ENCODE measurements at regions not wholly inside any gene's neighbourhood (a gene's known extent, or its start where the extent isn't known, plus 50 kb on each side); places are given as distances from the start of the nearest gene placed in this dataset.

- TF ChIP-seq FOXJ3 (CRISPR knock-in tag; IDR thresholded peaks at IDR 0.05) (no peak), SMC3 (IDR thresholded peaks at IDR 0.05; ENCODE audit: low read depth, low read length) (no peak)
- Histone ChIP-seq H3K36me3 (replicated peaks in 1 of 2; ENCODE audit: control insufficient read depth in 1 of 2, insufficient read depth in 2 of 2, low read length in 1 of 2) (no peaks in the 10 kb centered on the region), H3K79me2 (ENCODE audit: insufficient read depth) (no peaks in the 10 kb centered on the region), H2AFZ (ENCODE audit: low read depth) (no peak overlapping the region), H3K27ac (ENCODE audit: low read depth in 2 of 2, low read length in 1 of 2) (no peak overlapping the region), H3K9me3 (no peaks in the 10 kb centered on the region), H3K4me2 (no peak overlapping the region), H3F3A (replicated peaks; ENCODE audit: insufficient read depth) (no peaks in the 10 kb centered on the region), H3K4me1 (ENCODE audit: control insufficient read depth in 1 of 2, insufficient read depth in 2 of 2, low read depth in 1 of 2, low read length in 1 of 2) (no peaks in the 10 kb centered on the region; a peak in 2 of 4 replicates), H3K9me2 (no peaks in the 10 kb centered on the region), H3K4me3 (ENCODE audit: low read depth in 2 of 2, low read length in 1 of 2) (no peak overlapping the region), H4K20me1 (ENCODE audit: insufficient read depth) (no peaks in the 10 kb centered on the region), H3K9ac (no peak overlapping the region), H3K27me3 (ENCODE audit: insufficient read depth) (no peaks in the 10 kb centered on the region)
- POLR2A ChIA-PET = no interaction called here
- DNase-seq = no peak
- WGBS (ENCODE audit: low lambda C conversion rate) = 38% methylated on average over 3 of the region's 3 CpGs
- CTCF ChIA-PET = interaction anchor here (1.2 to 2.9 kb wide), 2 partner anchors 12 to 14 kb away, joined by 4 to 6 read pairs; no protein-coding TSS in a partner anchor
Observed at GRCh38 chr11:96706761-96707160, 316.9 kb downstream of the JRKL start.

GRCh38 chr11:96707273-96707672 lies 317.5 kb downstream of the JRKL start:
- H3K9ac ChIP-seq = no peak overlapping the region
- TF ChIP-seq TEAD4 (IDR thresholded peaks at IDR 0.05; ENCODE audit: borderline replicate concordance, insufficient read depth) (no peak), FOXJ3 (CRISPR knock-in tag; IDR thresholded peaks at IDR 0.05) (no peak), CHD2 (IDR thresholded peaks at IDR 0.05; ENCODE audit: low read length, partially characterized antibody) (no peak), RCOR1 (IDR thresholded peaks at IDR 0.05; ENCODE audit: low read length) (no peak), RAD21 (IDR thresholded peaks at IDR 0.05; ENCODE audit: low read length) (no peak), YY1 (IDR thresholded peaks at IDR 0.05; ENCODE audit: low read depth) (no peak), ELF1 (IDR thresholded peaks at IDR 0.05) (no peak), TAF1 (IDR thresholded peaks at IDR 0.05; ENCODE audit: borderline replicate concordance, low read depth, low read length) (no peak), REST (IDR thresholded peaks at IDR 0.05; ENCODE audit: low read depth, low read length) (no peak)
- no peak overlapping the region for H2AFZ ChIP-seq (ENCODE audit: low read depth)
- POLR2A ChIA-PET = no interaction called here
- no peaks in the 10 kb centered on the region for H3F3A ChIP-seq (replicated peaks; ENCODE audit: insufficient read depth)
- H4K20me1 ChIP-seq (ENCODE audit: insufficient read depth) = no peaks in the 10 kb centered on the region
- no peaks in the 10 kb centered on the region for H3K36me3 ChIP-seq (replicated peaks in 1 of 2; ENCODE audit: control insufficient read depth in 1 of 2, insufficient read depth in 2 of 2, low read length in 1 of 2)
- no peaks in the 10 kb centered on the region for H3K9me3 ChIP-seq
- H3K27me3 ChIP-seq (ENCODE audit: insufficient read depth) = no peaks in the 10 kb centered on the region
- CTCF ChIA-PET = interaction anchor here (0.6 to 2.9 kb wide), 5 partner anchors 13 to 242 kb away, joined by 3 to 6 read pairs (median 3); no protein-coding TSS in a partner anchor
- no peaks in the 10 kb centered on the region; a peak in 2 of 4 replicates for H3K4me1 ChIP-seq (ENCODE audit: control insufficient read depth in 1 of 2, insufficient read depth in 2 of 2, low read depth in 1 of 2, low read length in 1 of 2)
- no peak overlapping the region for H3K27ac ChIP-seq (ENCODE audit: low read depth in 2 of 2, low read length in 1 of 2)
- H3K79me2 ChIP-seq (ENCODE audit: insufficient read depth) = no peaks in the 10 kb centered on the region
- no peak overlapping the region for H3K4me3 ChIP-seq (ENCODE audit: low read depth in 2 of 2, low read length in 1 of 2)
- H3K4me2 ChIP-seq = no peak overlapping the region
- no peak for DNase-seq
- no peaks in the 10 kb centered on the region for H3K9me2 ChIP-seq

Measured in SK-N-SH (cell line).